GM21529 (cell line): ENCODE measurements at regions not wholly inside any gene's neighbourhood (a gene's known extent, or its start where the extent isn't known, plus 50 kb on each side); places are given as distances from the start of the nearest gene placed in this dataset.
"Not testable (repeated sequence)": the region's sequence is repeated elsewhere in the genome, so short reads cannot be mapped to it uniquely, and the experiment has no call there.

Experiments used
- ATAC-seq: cut with Tn5 transposase; IDR thresholded peaks from one replicate; pipeline ENCODE4 v1.9.1; 2021; ENCODE audit not compliant: unreplicated experiment

GRCh38 chr20:4635781-4636180 lies 50.5 kb upstream of the PRNP start:
- no peak for ATAC-seq

GRCh38 chr20:4635342-4635741 lies 50.9 kb upstream of the PRNP start:
- ATAC-seq, result no peak

- ATAC-seq, result no peak
Observed at GRCh38 chr20:4633780-4634179, 52.5 kb upstream of the PRNP start.

DNA sequence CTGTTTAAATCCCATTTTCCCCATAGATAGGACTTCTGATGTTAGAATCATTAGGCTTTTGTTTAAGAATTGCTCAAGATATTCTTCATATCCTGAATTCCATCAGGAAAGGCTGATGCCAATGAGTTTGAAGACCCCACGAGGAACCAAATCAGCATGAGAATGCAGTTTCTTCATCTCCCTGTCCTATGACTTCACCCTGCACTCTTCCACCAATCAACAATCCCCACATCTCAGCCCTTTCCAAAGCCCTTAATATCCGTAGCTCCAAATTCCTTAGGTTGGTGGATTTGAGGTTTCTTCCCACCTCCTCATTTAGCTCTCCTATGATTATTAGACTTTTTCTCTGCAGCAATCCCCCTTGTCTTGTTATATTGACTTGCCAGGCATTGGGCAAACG lies 52.9 kb upstream of the PRNP start:
- no peak for ATAC-seq

GRCh38 chr20:4632876-4633275 lies 53.4 kb upstream of the PRNP start:
- no peak for ATAC-seq

GRCh38 chr20:4626228-4626627 lies 60.0 kb upstream of the PRNP start:
- no peak for ATAC-seq

- ATAC-seq, result no peak
Observed at GRCh38 chr20:4625687-4626086, 60.6 kb upstream of the PRNP start.

DNA sequence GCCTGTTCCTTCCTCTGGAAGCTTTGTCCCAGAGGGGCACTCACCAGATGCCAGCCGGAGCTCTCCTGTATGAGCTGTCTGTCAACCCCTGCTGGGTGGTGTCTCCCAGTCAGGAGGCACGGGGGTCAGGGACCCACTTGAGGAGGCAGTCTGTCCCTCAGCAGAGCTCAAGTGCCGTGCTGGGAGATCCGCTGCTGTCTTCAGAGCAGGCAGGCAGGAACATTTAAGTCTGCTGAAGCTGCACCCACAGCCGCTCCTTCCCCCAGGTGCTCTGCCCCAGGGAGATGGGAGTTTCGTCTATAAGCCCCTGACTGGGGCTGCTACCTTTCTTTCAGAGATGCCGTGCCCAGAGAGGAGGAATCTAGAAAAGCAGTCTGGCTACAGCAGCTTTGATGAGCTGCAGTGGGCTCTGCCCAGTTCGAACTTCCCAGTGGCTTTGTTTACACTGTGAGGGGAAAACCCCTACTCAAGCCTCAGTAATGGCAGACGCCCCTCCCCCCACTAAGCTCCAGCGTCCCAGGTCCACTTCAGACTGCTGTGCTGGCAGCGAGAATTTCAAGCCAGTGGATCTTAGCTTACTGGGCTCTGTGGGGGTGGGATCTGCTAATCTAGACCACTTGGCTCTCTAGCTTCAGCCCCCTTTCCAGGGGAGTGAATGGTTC lies 61.5 kb upstream of the PRNP start:
- ATAC-seq, result not testable (repeated sequence)

DNA sequence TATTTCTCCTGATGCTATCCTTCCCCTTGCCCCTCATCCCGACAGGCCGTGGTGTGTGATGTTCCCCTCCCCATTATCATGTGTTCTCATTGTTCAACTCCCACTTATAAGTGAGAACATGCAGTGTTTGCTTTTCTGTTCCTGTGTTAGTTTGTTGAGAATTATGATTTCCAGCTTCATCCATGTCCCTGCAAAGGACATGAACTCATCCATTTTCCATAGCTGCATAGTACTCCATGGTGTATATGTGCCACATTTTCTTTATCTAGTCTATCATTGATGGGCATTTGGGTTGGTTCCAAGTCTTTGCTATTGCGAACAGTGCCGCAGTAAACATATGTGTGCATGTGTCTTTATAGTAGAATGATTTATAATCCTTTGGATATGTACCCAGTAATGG lies 67.1 kb upstream of the PRNP start:
- not testable (repeated sequence) for ATAC-seq

GRCh38 chr20:4617484-4617883 lies 68.8 kb upstream of the PRNP start:
- no peak for ATAC-seq

- no peak for ATAC-seq
Observed at GRCh38 chr20:4617019-4617418, 69.2 kb upstream of the PRNP start.

GRCh38 chr20:4613718-4614620 lies 72.3 kb upstream of the PRNP start:
- peak; percentile 74 for ATAC-seq

GRCh38 chr20:4613184-4613583 lies 73.1 kb upstream of the PRNP start:
- no peak for ATAC-seq

DNA sequence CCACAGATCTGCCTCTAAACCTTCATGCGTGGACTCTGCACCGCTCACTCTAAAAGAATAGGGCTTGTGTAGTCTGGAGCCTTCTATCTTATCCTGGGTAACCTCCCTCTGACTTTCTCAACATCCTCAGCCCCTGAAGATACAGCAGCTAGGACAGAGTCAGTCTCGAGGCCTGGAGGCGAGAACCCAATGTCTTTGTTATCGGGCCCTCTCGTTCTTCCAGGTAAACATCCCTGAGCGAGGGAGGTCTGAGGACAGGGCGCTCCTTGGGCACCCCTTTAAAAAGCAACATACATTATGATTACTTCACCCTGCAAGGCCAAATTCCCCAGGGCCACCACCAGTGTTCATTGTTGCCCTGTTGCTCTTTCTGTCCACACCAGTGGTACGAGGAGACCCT lies 75.4 kb upstream of the PRNP start:
- no peak for ATAC-seq

DNA sequence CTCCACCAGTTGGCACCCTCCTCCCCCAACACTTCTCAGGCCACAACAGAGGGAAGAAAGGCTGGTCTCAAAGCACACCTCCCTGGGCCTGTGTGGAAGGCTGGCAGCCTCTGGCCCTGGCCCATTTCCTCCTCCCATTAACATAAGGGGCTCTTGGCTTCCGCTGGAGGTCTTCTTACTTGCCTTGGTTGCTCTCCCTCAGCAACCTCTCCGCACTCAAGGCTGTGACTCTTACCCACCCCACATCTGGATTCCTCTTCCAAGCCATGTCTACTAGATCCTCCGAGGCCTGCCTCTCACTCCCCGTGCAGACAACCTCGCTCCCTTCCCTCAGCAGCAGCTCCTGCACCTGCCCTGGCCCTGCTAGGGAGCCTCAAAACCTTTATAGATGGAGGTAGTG lies 76.7 kb upstream of the PRNP start:
- ATAC-seq, result no peak

DNA sequence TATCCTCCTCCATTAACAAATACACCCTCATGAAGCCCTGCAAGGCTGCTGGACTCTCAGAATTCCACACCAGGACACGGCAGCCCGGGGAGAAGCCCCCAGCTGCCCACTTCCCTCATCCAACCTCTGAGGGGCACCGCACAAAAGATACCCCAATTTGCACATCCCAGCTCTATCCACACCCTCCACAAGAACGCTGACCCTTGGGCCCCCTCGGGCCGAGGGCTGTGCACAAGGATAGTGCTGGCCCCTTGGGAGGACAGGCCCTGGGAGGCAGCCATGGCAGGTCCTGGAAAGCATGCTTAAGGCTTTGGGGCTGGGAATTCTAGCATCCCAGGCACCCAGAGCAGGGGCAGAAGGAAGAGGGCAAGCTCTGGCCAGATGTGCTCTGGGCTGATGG lies 77.4 kb upstream of the PRNP start:
- no peak for ATAC-seq

DNA sequence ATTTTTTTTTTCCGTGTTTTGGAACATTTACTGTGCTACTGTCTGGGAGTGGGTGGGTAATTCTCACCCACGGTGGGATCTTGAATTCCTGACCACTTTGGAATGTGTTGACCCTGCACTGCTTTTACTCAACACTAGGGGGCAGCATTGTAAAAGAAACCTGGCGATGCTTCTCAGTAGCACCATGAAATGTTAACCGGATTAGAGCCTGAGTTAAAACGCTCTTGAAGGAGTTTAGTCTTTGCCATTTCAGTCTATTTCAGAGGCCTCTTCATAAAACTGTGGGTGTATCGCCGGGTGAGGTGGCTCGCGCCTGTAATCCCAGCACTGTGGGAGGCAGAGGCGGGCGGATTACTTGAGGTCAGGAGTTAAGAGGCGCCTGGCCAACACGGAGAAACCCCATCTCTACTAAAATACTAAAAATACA lies 79.0 kb upstream of the PRNP start:
- ATAC-seq, result peak; percentile 69

- no peak for ATAC-seq
Observed at GRCh38 chr20:4606051-4606450, 80.2 kb upstream of the PRNP start.

- ATAC-seq, result no peak
Observed at GRCh38 chr20:4605166-4605565, 81.1 kb upstream of the PRNP start.

DNA sequence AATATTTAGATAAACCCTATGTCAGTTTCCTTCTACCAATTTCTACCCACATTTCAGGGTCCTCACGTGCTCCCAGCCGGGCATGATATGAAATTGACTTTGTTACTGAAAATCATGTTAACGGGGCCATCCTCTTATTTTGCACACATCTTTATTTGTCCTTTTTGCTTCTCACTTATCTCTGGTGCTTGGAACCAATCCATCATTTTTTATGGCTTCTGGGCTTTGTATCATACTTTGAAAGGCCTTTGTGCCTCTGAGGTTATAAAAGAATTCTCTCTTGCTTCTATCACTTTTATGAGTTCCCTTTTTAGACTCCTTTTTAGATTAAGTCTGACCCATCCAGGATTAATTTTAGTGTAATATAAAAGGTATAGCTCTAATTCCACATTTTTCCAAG lies 81.7 kb upstream of the PRNP start:
- ATAC-seq, result no peak

- no peak for ATAC-seq
Observed at GRCh38 chr20:4603724-4604123, 82.5 kb upstream of the PRNP start.

DNA sequence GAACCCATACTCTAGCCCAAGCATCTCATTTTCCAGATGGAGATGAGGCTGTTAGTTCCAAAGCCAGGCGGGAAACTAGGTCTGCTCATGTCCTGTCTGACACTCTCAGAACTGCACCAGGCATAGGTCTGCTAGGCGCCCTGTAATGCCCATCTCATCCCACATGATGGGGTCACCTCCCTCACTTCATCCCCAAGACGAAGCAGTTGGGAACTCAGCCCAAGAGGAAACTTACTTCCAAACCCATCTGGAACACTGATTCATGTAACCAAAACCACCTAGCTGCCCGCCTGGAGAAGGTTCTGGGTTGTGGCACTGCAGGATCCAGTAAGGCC lies 84.0 kb upstream of the PRNP start:
- ATAC-seq, result no peak
